ENCODE measurements at regions not wholly inside any gene's neighbourhood (a gene's known extent, or its start where the extent isn't known, plus 50 kb on each side); places are given as distances from the start of the nearest gene placed in this dataset.

GRCh38 chr10:113390896-113391295, 162.0 kb upstream of the HABP2 start:
- DNase-seq (ENCODE audit: low spot score), result no peak
- no peak overlapping the region for H3K4me3 ChIP-seq (ENCODE audit: low read depth, low read length, poor library complexity, severe bottlenecking)
- H3K4me2 ChIP-seq (ENCODE audit: low read length), result no peak overlapping the region
- H3K4me1 ChIP-seq (ENCODE audit: insufficient read depth, low read length, poor library complexity, severe bottlenecking), result no peaks in the 10 kb centered on the region
- H2AFZ ChIP-seq (ENCODE audit: low read length), result no peak overlapping the region
- no TSS peak for BruUV-seq (replicated peaks)
- H3K79me2 ChIP-seq (ENCODE audit: insufficient read depth, low read depth, low read length), result no peaks in the 10 kb centered on the region
- ChIA-PET CTCF (ENCODE audit: unreplicated experiment) (no interaction called here), POLR2A (no interaction called here)
- no peak for TF ChIP-seq EZH2phosphoT487 (IDR thresholded peaks at IDR 0.05; ENCODE audit: borderline replicate concordance, low read depth, low read length)
- no peak for TF ChIP-seq CTCF (conservative IDR thresholded peaks at IDR 0.05; ENCODE audit: low read length)
- no peak overlapping the region for H3K27ac ChIP-seq (ENCODE audit: low read depth, low read length, poor library complexity, severe bottlenecking)
- H3K9me3 ChIP-seq (ENCODE audit: low read length), result no peaks in the 10 kb centered on the region
- no peaks in the 10 kb centered on the region for H3K36me3 ChIP-seq (ENCODE audit: insufficient read depth, low read length)
- H4K20me1 ChIP-seq (ENCODE audit: insufficient read depth, low read length), result no peaks in the 10 kb centered on the region
- intact Hi-C loops (cut with micrococcal nuclease; ENCODE audit: unreplicated experiment), result no loop called here
- H3K9me2 ChIP-seq (ENCODE audit: insufficient read depth, low read length), result no peaks in the 10 kb centered on the region

- no peaks in the 10 kb centered on the region for H3K9me3 ChIP-seq (ENCODE audit: low read length)
- intact Hi-C loops (cut with micrococcal nuclease; ENCODE audit: unreplicated experiment), result no loop called here
- no peak overlapping the region for H3K27ac ChIP-seq (ENCODE audit: low read depth, low read length, poor library complexity, severe bottlenecking)
- no peak for DNase-seq (ENCODE audit: low spot score)
- H2AFZ ChIP-seq (ENCODE audit: low read length), result no peak overlapping the region
- no peak overlapping the region for H3K4me2 ChIP-seq (ENCODE audit: low read length)
- BruUV-seq (replicated peaks), result no TSS peak
- H4K20me1 ChIP-seq (ENCODE audit: insufficient read depth, low read length), result no peaks in the 10 kb centered on the region
- ChIA-PET POLR2A (no interaction called here), CTCF (ENCODE audit: unreplicated experiment) (no interaction called here)
- H3K4me3 ChIP-seq (ENCODE audit: low read depth, low read length, poor library complexity, severe bottlenecking), result no peak overlapping the region
- no peaks in the 10 kb centered on the region for H3K79me2 ChIP-seq (ENCODE audit: insufficient read depth, low read depth, low read length)
- no peaks in the 10 kb centered on the region for H3K36me3 ChIP-seq (ENCODE audit: insufficient read depth, low read length)
- no peaks in the 10 kb centered on the region for H3K4me1 ChIP-seq (ENCODE audit: insufficient read depth, low read length, poor library complexity, severe bottlenecking)
- TF ChIP-seq EZH2phosphoT487 (IDR thresholded peaks at IDR 0.05; ENCODE audit: borderline replicate concordance, low read depth, low read length) (no peak), CTCF (conservative IDR thresholded peaks at IDR 0.05; ENCODE audit: low read length) (no peak)
- H3K9me2 ChIP-seq (ENCODE audit: insufficient read depth, low read length), result no peaks in the 10 kb centered on the region
These were observed 155.8 kb upstream of the HABP2 start for GRCh38 chr10:113397047-113397446.

- Histone ChIP-seq H3K4me3 (ENCODE audit: low read depth, low read length, poor library complexity, severe bottlenecking) (no peak overlapping the region), H3K4me2 (ENCODE audit: low read length) (no peak overlapping the region), H3K36me3 (ENCODE audit: insufficient read depth, low read length) (no peaks in the 10 kb centered on the region), H4K20me1 (ENCODE audit: insufficient read depth, low read length) (no peaks in the 10 kb centered on the region), H2AFZ (ENCODE audit: low read length) (no peak overlapping the region), H3K9me3 (ENCODE audit: low read length) (no peaks in the 10 kb centered on the region), H3K79me2 (ENCODE audit: insufficient read depth, low read depth, low read length) (no peaks in the 10 kb centered on the region), H3K9me2 (ENCODE audit: insufficient read depth, low read length) (no peaks in the 10 kb centered on the region), H3K4me1 (ENCODE audit: insufficient read depth, low read length, poor library complexity, severe bottlenecking) (no peaks in the 10 kb centered on the region), H3K27ac (ENCODE audit: low read depth, low read length, poor library complexity, severe bottlenecking) (no peak overlapping the region)
- no peak for TF ChIP-seq CTCF (conservative IDR thresholded peaks at IDR 0.05; ENCODE audit: low read length)
- TF ChIP-seq EZH2phosphoT487 (IDR thresholded peaks at IDR 0.05; ENCODE audit: borderline replicate concordance, low read depth, low read length), result no peak
- ChIA-PET CTCF (ENCODE audit: unreplicated experiment) (no interaction called here), POLR2A (no interaction called here)
- intact Hi-C loops (cut with micrococcal nuclease; ENCODE audit: unreplicated experiment), result no loop called here
- DNase-seq (ENCODE audit: low spot score), result no peak
- BruUV-seq (replicated peaks), result no TSS peak
These were observed 153.8 kb upstream of the HABP2 start for GRCh38 chr10:113399065-113399464.
